Pancreas (tissue), 10 donors: ENCODE measurements at regions not wholly inside any gene's neighbourhood (a gene's known extent, or its start where the extent isn't known, plus 50 kb on each side); places are given as distances from the start of the nearest gene placed in this dataset.

Experiments
- ATAC-seq, 4 donors: fragments of 200-7000 bp; cut with Tn5 transposase; one replicate each; pipeline versions ENCODE4 v1.8.0 to v1.9.1; 2020; ENCODE audit warnings: mild to moderate bottlenecking in 4 of 4, moderate library complexity in 4 of 4
- DNase-seq, 6 donors: peaks; one replicate each; pipeline ENCODE4 v3.0.0-alpha.2; 2020
- FAIRE-seq: peaks from 2 replicates; lab custom pipeline; 2012; peaks lifted over from hg19 to GRCh38; lab: Jason Lieb, UNC
- H3K27ac ChIP-seq, 4 donors: fragments of 200-600 bp; sonication (generic); 1 replicate in 3 of 4; 2 replicates in 1 of 4; pipeline versions ENCODE4 v1.5.0 to v1.8.0; 2020
- H3K27me3 ChIP-seq, 4 donors: fragments of 200-600 bp; one replicate each; pipeline ENCODE4 v1.8.0; 2021
- H3K36me3 ChIP-seq, 3 donors: fragments of 200-600 bp; sonication (generic) in 1 of 3; one replicate each; pipeline versions ENCODE4 v1.5.0 to v1.8.0; 2020 to 2021
- H3K4me1 ChIP-seq, 3 donors: fragments of 200-600 bp; one replicate each; pipeline ENCODE4 v1.8.0; 2021
- H3K4me3 ChIP-seq, 4 donors: fragments of 200-600 bp; sonication (generic) in 2 of 4; one replicate each; pipeline versions ENCODE4 v1.5.0 to v1.8.0; 2020 to 2021
- H3K9me3 ChIP-seq, 4 donors: fragments of 200-600 bp; one replicate each; pipeline ENCODE4 v1.8.0; 2021
- CTCF ChIP-seq, 4 donors: fragments of 200-600 bp; sonication (generic) in 3 of 4; IDR thresholded peaks; one replicate each; pipeline versions ENCODE4 v1.5.0 to v1.8.0; 2021; ENCODE audit warnings: antibody characterized with exemption in 4 of 4
- whole genome bisulfite sequencing, 2 donors: extraction: QIAGEN DNeasy Blood & Tissue Kit; methylation state at CpG; one replicate each; pipeline ENCODE4 v1.1.7; 2013; 5-methylcytosine and 5-hydroxymethylcytosine counted together
- intact Hi-C, 3 donors: fragments of 100-400 bp; cut with DNase I; formaldehyde crosslinking; loops; one replicate each; pipeline versions ENCODE4 v1.11.1 to v1.14.2; 2022
- donor health status: healthy with polysubstance abuse.
- donor health status: DM: no; HTN: no; CAD: no; lungs with moderate emphysema.
- donor health status: DM: no; HTN: no; CAD: no.
- donor health status: control.
- donor health status: control.
- donor health status: Bipolar disorder and iron deficiency.
- donor health status: DM: yes; HTN: yes; CAD: no.
- donor health status: DM: no; HTN: no; CAD: no.
- donor health status: DM: no; HTN: no; CAD: no.
- donor health status: DM: yes; HTN: yes; CAD: no.

- Histone ChIP-seq H3K27me3 (no peaks in the 10 kb centered on the region), H3K9me3 (no peaks in the 10 kb centered on the region), H3K4me3 (no peak overlapping the region), H3K27ac (no peak overlapping the region), H3K36me3 (no peaks in the 10 kb centered on the region), H3K4me1 (no peaks in the 10 kb centered on the region)
- DNase-seq (no peak), FAIRE-seq (no peak), ATAC-seq (no peak)
- 53 to 55% methylated on average over 6 of the region's 6 CpGs for WGBS, 2 donors
- no peak for TF ChIP-seq CTCF (IDR thresholded peaks at IDR 0.05)
- intact Hi-C loops = no loop called here
These were observed 1026.6 kb upstream of the TMEM132C start for GRCh38 chr12:127240249-127240929.

- intact Hi-C loops = no loop called here
These were observed 1025.7 kb upstream of the TMEM132C start for GRCh38 chr12:127241072-127241817.

GRCh38 chr12:127245009-127245408 lies 1022.0 kb upstream of the TMEM132C start:
- H3K27me3 ChIP-seq = no peaks in the 10 kb centered on the region
- peak in 1 of 4 donors; percentile 46 for ATAC-seq
- no peak overlapping the region for H3K27ac ChIP-seq
- no peaks in the 10 kb centered on the region for H3K9me3 ChIP-seq
- intact Hi-C loops = no loop called here
- H3K4me3 ChIP-seq = no peak overlapping the region
- no peaks in the 10 kb centered on the region for H3K4me1 ChIP-seq
- no peak for FAIRE-seq
- DNase-seq = no peak
- WGBS, 2 donors = 9 to 16% methylated on average over 1 of the region's 1 CpG
- no peak for TF ChIP-seq CTCF (IDR thresholded peaks at IDR 0.05)
- no peaks in the 10 kb centered on the region for H3K36me3 ChIP-seq

More at GRCh38 chr12:127241072-127241817, 1025.7 kb upstream of the TMEM132C start:
- Histone ChIP-seq H3K36me3 (no peaks in the 10 kb centered on the region), H3K4me1 (no peaks in the 10 kb centered on the region), H3K4me3 (no peak overlapping the region), H3K27me3 (no peaks in the 10 kb centered on the region), H3K27ac (no peak overlapping the region), H3K9me3 (no peaks in the 10 kb centered on the region)
- no peak for TF ChIP-seq CTCF (IDR thresholded peaks at IDR 0.05)
- WGBS, 2 donors = 34 to 39% methylated on average over 8 of the region's 8 CpGs
- DNase-seq (no peak), ATAC-seq (peak in 2 of 4 donors; percentile 9 to 52), FAIRE-seq (no peak)

GRCh38 chr12:127245437-127245836 lies 1021.5 kb upstream of the TMEM132C start:
- intact Hi-C loops = no loop called here
- no peak overlapping the region for H3K27ac ChIP-seq
- no peaks in the 10 kb centered on the region for H3K9me3 ChIP-seq
- H3K4me1 ChIP-seq = no peaks in the 10 kb centered on the region
- 57 to 59% methylated on average over 2 of the region's 2 CpGs for WGBS, 2 donors
- DNase-seq (no peak), FAIRE-seq (no peak), ATAC-seq (no peak)
- no peaks in the 10 kb centered on the region for H3K36me3 ChIP-seq
- no peak overlapping the region for H3K4me3 ChIP-seq
- TF ChIP-seq CTCF (IDR thresholded peaks at IDR 0.05) = no peak
- no peaks in the 10 kb centered on the region for H3K27me3 ChIP-seq

GRCh38 chr12:127247937-127248336 lies 1019.0 kb upstream of the TMEM132C start:
- TF ChIP-seq CTCF (IDR thresholded peaks at IDR 0.05) = no peak
- Histone ChIP-seq H3K4me1 (no peaks in the 10 kb centered on the region), H3K36me3 (no peaks in the 10 kb centered on the region), H3K4me3 (no peak overlapping the region), H3K9me3 (no peaks in the 10 kb centered on the region), H3K27me3 (no peaks in the 10 kb centered on the region), H3K27ac (no peak overlapping the region)
- FAIRE-seq = no peak
- no peak for DNase-seq
- ATAC-seq = no peak
- intact Hi-C loops = no loop called here
- WGBS, 2 donors = 52 to 61% methylated on average over 4 of the region's 4 CpGs
